HCEC 1CT (cell line): ENCODE measurements at regions not wholly inside any gene's neighbourhood (a gene's known extent, or its start where the extent isn't known, plus 50 kb on each side); places are given as distances from the start of the nearest gene placed in this dataset.

Experiments used
- DNase-seq: peaks from one replicate; pipeline ENCODE4 v3.0.0-alpha.2; 2017

- DNase-seq, result no peak
Observed at GRCh38 chr2:16870491-16871076, 204.9 kb upstream of the CYRIA start.

GRCh38 chr2:16869711-16870110 lies 204.1 kb upstream of the CYRIA start:
- no peak for DNase-seq

DNA sequence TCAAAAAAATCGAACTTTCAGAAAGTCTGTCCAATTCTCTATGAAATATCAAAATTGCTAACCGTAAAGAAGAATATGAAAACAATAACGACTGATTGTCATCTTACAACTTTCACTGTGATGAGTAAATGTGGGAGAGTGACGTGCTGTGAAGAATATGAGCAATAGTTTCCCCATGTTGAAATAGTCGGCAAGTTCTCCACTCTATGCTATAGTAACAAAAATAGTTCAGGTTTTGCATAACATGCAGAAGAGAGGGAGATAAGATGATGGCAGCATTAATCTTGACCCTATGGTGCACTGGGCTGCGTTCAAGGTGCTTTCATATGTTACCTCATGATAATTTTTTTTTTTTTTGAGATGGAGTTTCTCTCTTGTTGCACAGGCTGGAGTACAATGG lies 196.8 kb upstream of the CYRIA start:
- no peak for DNase-seq

DNA sequence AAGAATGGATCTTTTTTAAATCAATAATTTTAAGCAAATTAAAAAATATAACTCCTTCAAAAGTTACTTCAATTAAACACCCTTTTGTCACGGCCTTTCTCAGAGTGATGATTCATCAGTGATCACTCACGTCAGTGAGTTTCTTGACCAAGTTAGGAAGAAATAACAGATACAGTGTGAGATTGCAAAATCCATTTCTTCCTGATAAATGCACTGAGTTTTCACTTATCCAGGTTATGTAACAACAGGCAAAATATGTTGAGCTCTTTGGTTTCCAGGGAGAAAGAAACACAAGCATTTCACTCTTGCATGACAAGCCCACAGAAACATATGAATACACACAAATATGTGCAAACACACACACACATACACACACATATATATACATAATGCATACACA lies 195.9 kb upstream of the CYRIA start:
- no peak for DNase-seq

DNA sequence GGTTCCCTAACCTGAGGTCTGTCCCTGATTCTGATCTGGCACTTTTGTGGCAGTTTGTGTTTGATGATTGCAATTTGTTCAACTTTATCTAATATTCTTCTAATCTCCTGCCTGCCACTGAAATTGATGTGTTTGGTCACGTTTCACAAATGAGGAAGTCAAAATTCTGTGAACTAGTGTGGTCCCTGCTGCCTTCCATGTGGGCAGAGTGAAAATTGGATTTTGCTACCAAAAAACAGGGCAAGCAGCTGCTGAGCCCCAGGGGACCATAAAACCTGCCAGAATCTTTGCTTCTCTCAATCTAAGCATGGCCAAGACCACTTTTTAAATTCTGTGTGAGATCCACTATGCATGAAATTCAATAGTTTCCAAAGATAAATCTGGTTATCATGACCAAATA lies 195.5 kb upstream of the CYRIA start:
- no peak for DNase-seq

GRCh38 chr2:16860627-16861026 lies 195.0 kb upstream of the CYRIA start:
- DNase-seq, result no peak

- no peak for DNase-seq
Observed at GRCh38 chr2:16855183-16855582, 189.5 kb upstream of the CYRIA start.

- DNase-seq, result no peak
Observed at GRCh38 chr2:16853088-16853487, 187.5 kb upstream of the CYRIA start.

GRCh38 chr2:16852651-16853050 lies 187.0 kb upstream of the CYRIA start:
- no peak for DNase-seq

- DNase-seq, result no peak
Observed at GRCh38 chr2:16851126-16851525, 185.5 kb upstream of the CYRIA start.

- DNase-seq, result no peak
Observed at GRCh38 chr2:16840496-16841172, 175.0 kb upstream of the CYRIA start.

DNA sequence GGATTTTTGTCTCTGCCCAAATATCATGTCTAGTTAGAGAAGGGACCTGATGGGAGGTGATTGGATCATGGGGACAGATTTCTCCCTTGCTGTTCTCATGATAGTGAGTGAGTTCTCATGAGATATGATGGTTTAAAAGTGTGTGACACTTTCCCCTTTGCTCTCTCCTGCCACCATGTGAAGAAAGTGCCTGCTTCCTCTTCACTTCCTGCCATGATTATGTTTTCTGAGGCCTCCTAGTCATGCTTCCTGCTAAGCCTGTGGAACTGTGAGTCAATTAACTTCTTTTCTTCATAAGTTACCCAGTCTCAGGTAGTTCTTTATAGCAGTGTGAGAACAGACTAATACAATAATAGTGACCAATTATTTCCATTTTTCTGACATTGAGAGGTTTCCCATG lies 167.3 kb upstream of the CYRIA start:
- no peak for DNase-seq

DNA sequence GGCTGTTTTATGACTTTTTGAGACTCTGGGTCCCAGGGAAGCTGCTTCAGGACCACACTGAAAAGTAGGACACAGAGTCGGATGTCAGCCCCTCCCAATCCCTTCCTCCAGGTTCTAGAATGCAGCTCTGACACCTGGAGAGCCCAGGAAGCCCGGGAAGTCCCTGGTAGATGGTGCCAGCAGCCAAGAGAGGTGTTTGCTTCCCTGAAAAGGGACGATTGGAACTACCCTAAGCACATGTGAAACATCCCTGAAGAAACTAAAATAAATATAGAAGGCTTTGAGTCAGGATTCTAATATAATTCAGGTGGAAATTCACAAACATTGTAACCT lies 163.2 kb upstream of the CYRIA start:
- no peak for DNase-seq

GRCh38 chr2:16828044-16828827 lies 162.6 kb upstream of the CYRIA start:
- no peak for DNase-seq

GRCh38 chr2:16824472-16824871 lies 158.8 kb upstream of the CYRIA start:
- no peak for DNase-seq

DNA sequence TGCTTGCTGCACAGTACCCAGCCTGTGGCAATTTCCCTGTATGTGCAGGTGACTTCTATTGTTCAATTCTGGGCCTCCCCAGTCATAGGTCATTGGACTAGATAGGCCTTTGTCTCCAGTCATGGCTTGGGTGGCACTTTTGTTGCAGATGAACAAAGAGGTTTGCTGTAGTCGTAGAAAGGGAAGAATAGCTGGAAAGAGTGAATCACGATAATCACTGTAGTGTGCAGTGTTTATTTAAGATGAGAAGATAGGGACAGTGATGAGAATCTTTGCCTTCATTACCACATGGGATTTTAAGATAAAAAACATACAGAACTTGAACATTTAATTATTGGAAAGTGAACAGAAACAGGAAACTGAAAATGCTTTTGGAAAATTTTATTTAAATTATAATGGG lies 156.1 kb upstream of the CYRIA start:
- DNase-seq, result no peak

DNA sequence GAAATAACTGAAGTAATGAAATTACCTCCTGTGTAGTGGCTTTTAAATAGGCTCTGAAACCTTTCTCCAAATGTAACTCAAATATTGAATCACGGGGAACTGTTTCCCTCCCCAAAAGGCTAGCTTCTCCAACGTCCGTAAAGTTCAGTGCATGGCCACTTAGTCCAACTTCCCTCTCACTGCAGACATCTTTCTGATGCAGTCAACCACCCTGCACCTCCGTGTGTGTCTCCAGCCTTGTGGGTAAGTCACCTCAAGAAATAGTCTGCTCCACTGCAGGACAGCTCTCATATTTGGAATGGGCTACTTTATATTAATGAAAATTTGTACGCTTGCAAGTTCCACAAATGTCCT lies 152.5 kb upstream of the CYRIA start:
- no peak for DNase-seq

DNA sequence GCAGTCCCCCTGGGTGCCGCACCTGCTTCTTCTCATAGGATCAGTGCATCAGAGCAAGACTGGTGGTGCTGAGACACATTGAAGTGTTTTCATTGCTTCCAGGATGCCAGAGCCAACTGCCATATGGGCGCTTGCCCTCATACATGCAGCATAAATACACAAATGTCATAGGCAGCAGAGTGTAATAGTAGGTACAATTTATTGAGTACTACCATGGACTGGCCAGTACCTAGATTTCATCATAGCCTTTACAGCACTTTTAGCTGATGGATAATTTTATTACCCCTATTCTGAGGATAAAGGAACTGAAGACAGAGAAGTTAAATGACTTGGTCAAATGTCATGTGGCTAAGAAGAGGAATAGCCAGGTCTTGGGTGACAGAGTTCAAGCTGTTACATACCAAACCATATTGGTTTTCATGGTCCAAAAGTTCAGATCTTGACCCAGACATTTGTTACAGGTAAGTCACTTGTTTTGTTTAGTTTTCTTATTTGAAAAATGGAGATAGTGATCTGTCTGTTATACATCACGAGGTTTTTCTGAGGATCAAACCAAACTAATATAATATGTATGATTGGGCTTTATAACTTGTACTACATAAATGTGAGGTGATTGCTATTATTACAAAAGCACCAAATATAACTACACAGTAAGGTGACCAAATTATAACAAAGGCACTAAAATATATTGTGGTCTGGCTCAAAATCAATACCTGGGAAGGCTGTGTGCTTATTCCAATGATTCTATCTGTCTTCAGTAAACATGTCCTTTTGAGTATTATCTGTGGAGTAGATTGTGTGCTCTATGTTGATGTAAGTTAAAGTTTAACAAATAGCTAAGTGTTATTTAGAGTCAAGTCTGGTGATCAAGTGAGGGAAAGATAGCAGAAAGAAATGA lies 151.9 kb upstream of the CYRIA start:
- DNase-seq, result no peak

GRCh38 chr2:16816522-16816921 lies 150.9 kb upstream of the CYRIA start:
- no peak for DNase-seq

GRCh38 chr2:16816016-16816415 lies 150.4 kb upstream of the CYRIA start:
- no peak for DNase-seq

- DNase-seq, result no peak
Observed at GRCh38 chr2:16813593-16813992, 148.0 kb upstream of the CYRIA start.

- no peak for DNase-seq
Observed at GRCh38 chr2:16798472-16798871, 132.8 kb upstream of the CYRIA start.

DNA sequence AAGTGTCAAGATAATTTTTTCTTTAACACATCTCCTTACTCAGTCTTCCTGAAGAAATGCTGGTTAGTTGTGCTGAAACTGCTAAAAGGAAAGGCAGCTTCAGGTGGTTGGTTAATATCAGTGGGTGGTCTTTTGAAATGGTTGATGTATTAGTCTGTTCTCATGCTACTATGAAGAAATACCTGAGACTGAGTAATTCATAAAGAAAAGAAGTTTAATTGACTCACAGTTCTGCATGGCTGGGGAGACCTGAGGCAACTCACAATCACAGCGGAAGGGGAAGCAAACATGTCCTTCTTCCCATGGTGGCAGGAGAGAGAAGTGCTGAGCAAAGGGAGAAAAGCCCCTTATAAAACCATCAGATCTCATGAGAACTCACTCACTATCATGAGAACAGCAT lies 125.9 kb upstream of the CYRIA start:
- no peak for DNase-seq

GRCh38 chr2:16785149-16785548 lies 119.5 kb upstream of the CYRIA start:
- no peak for DNase-seq
